Astrocyte (in vitro differentiated cells and primary cell): ENCODE measurements at regions not wholly inside any gene's neighbourhood (a gene's known extent, or its start where the extent isn't known, plus 50 kb on each side); places are given as distances from the start of the nearest gene placed in this dataset.

Experiments used
- CTCF ChIP-seq: IDR thresholded peaks from 2 replicates; pipeline ENCODE4 v1.5.1; 2011; ENCODE audit warnings: low read depth, mild to moderate bottlenecking, inconsistent platforms, low read length, moderate library complexity; ENCODE audit not compliant: insufficient read depth
- EZH2 ChIP-seq: IDR thresholded peaks from 2 replicates; pipeline ENCODE4 v1.6.1; 2012; ENCODE audit warnings: mild to moderate bottlenecking, low read length, inconsistent platforms; ENCODE audit not compliant: insufficient read depth

DNA sequence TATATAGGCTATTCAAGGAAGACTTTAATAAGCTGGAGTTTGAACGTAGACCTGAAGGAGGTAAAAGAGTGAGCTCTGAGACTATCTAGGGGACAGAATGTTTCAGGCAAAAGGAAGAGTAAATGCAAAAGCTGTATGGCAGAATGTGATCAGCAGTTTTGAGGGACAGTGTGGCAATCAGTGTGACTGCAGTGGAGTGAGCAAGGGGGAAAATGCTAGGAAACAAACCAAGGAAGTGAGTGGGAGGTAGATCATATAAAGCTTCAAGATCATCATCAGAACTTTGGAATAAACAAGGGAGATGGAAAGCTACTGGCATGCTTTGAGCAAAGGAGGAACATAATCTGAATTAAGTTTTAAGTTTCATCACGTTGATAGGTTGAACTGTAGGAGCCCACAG lies 67.5 kb upstream of the BTG1 start:
- no peak for TF ChIP-seq CTCF
- no peak for TF ChIP-seq EZH2
